H9 (cell line): ENCODE measurements at regions not wholly inside any gene's neighbourhood (a gene's known extent, or its start where the extent isn't known, plus 50 kb on each side); places are given as distances from the start of the nearest gene placed in this dataset.

Experiments used
- DNase-seq: peaks from one replicate; pipeline ENCODE4 v3.0.0-alpha.2; 2017
- H2AFZ ChIP-seq: one replicate; pipeline ENCODE4 v1.6.1; 2013; ENCODE audit warnings: mild to moderate bottlenecking, low read length, control low read depth, moderate library complexity
- H2AK5ac ChIP-seq: 2 replicates; pipeline ENCODE4 v1.6.1; 2013; ENCODE audit warnings: low read length, control low read depth, mixed read lengths; ENCODE audit not compliant: insufficient read length
- H2BK120ac ChIP-seq: one replicate; pipeline ENCODE4 v1.6.1; 2013; ENCODE audit warnings: low read depth, mild to moderate bottlenecking, low read length, control low read depth, inconsistent platforms; ENCODE audit not compliant: poor library complexity, severe bottlenecking
- H2BK12ac ChIP-seq: 2 replicates; pipeline ENCODE4 v1.6.1; 2013; ENCODE audit warnings: low read length, control low read depth, mixed read lengths, low read depth; ENCODE audit not compliant: insufficient read length
- H2BK15ac ChIP-seq: 2 replicates; pipeline ENCODE4 v1.6.1; 2013; ENCODE audit warnings: low read depth, low read length, control low read depth
- H2BK20ac ChIP-seq: one replicate; pipeline ENCODE4 v1.6.1; 2013; ENCODE audit warnings: low read depth, mild to moderate bottlenecking, low read length, control low read depth, inconsistent platforms; ENCODE audit not compliant: poor library complexity, severe bottlenecking
- H2BK5ac ChIP-seq: 2 replicates; pipeline ENCODE4 v1.6.1; 2013; ENCODE audit warnings: low read length, control low read depth, mixed read lengths; ENCODE audit not compliant: insufficient read length
- H3K14ac ChIP-seq: 2 replicates; pipeline ENCODE4 v1.6.1; 2013; ENCODE audit warnings: low read length, control low read depth; ENCODE audit not compliant: insufficient read depth
- H3K18ac ChIP-seq: 2 replicates; pipeline ENCODE4 v1.6.1; 2013; ENCODE audit warnings: low read depth, mild to moderate bottlenecking, mixed read lengths, low read length, control low read depth; ENCODE audit not compliant: insufficient read length
- H3K23ac ChIP-seq: 2 replicates; pipeline ENCODE4 v1.6.1; 2013; ENCODE audit warnings: low read length, control low read depth, mixed read lengths, low read depth; ENCODE audit not compliant: insufficient read length
- H3K23me2 ChIP-seq: 2 replicates; pipeline ENCODE4 v1.6.1; 2013; ENCODE audit warnings: low read depth, mild to moderate bottlenecking, mixed read lengths, low read length, control low read depth; ENCODE audit not compliant: insufficient read length, poor library complexity, severe bottlenecking
- H3K27ac ChIP-seq: 2 replicates; pipeline ENCODE4 v1.5.1; 2013; ENCODE audit warnings: low read length, control low read depth, mixed read lengths, low read depth; ENCODE audit not compliant: insufficient read length
- H3K27me3 ChIP-seq: 2 replicates; pipeline ENCODE4 v1.6.1; 2013; ENCODE audit warnings: low read length, control low read depth, inconsistent platforms; ENCODE audit not compliant: insufficient read depth
- H3K4ac ChIP-seq: 2 replicates; pipeline ENCODE4 v1.6.1; 2013; ENCODE audit warnings: low read depth, mild to moderate bottlenecking, control low read depth, inconsistent platforms, low read length, moderate library complexity
- H3K4me1 ChIP-seq: 2 replicates; pipeline ENCODE4 v1.6.1; 2013; ENCODE audit warnings: low read length, control low read depth, inconsistent platforms; ENCODE audit not compliant: insufficient read depth
- H3K4me2 ChIP-seq: 2 replicates; pipeline ENCODE4 v1.6.1; 2013; ENCODE audit warnings: low read length, control low read depth, mixed read lengths; ENCODE audit not compliant: insufficient read length, insufficient read depth
- H3K56ac ChIP-seq: 2 replicates; pipeline ENCODE4 v1.6.1; 2013; ENCODE audit warnings: low read depth, mild to moderate bottlenecking, mixed read lengths, low read length, control low read depth; ENCODE audit not compliant: insufficient read length
- H3K79me1 ChIP-seq: 2 replicates; pipeline ENCODE4 v1.6.1; 2013; ENCODE audit warnings: low read depth, mild to moderate bottlenecking, moderate library complexity, low read length, control low read depth, inconsistent platforms; ENCODE audit not compliant: insufficient read depth, poor library complexity, severe bottlenecking
- H3K79me2 ChIP-seq: 2 replicates; pipeline ENCODE4 v1.6.1; 2013; ENCODE audit warnings: low read length, control low read depth, inconsistent platforms; ENCODE audit not compliant: insufficient read depth
- H3K9ac ChIP-seq: 2 replicates; pipeline ENCODE4 v1.6.1; 2013; ENCODE audit warnings: low read length, control low read depth, mixed read lengths; ENCODE audit not compliant: insufficient read length; ENCODE audit errors: extremely low read depth
- H3K9me3 ChIP-seq: one replicate; pipeline ENCODE4 v1.6.1; 2013; ENCODE audit warnings: low read depth, low read length, inconsistent platforms; ENCODE audit not compliant: control insufficient read depth
- H3T11ph ChIP-seq: one replicate; pipeline ENCODE4 v1.6.1; 2013; ENCODE audit warnings: mild to moderate bottlenecking, low read length, control low read depth, inconsistent platforms
- H4K20me1 ChIP-seq: one replicate; pipeline ENCODE4 v1.6.1; 2013; ENCODE audit not compliant: control insufficient read depth, insufficient read length, insufficient read depth
- H4K5ac ChIP-seq: 2 replicates; pipeline ENCODE4 v1.6.1; 2013; ENCODE audit warnings: low read depth, mild to moderate bottlenecking, mixed read lengths, low read length, control low read depth; ENCODE audit not compliant: insufficient read length
- H4K8ac ChIP-seq: replicated peaks from 2 replicates; pipeline ENCODE4 v1.6.1; 2013; ENCODE audit warnings: low read length, control low read depth, mixed read lengths, low read depth; ENCODE audit not compliant: insufficient read length
- H4K91ac ChIP-seq: 2 replicates; pipeline ENCODE4 v1.6.1; 2013; ENCODE audit warnings: low read depth, mild to moderate bottlenecking, moderate library complexity, mixed read lengths, low read length, control low read depth; ENCODE audit not compliant: insufficient read length
- H3K27ac Mint-ChIP-seq, 3 experiments: 2 replicates in 2 of 3; 3 replicates in 1 of 3; pipeline ENCODE4 v1.8.0; 2020 to 2021; ENCODE audit warnings: mixed read lengths in 3 of 3, mild to moderate bottlenecking in 1 of 3, moderate library complexity in 1 of 3
- H3K27me3 Mint-ChIP-seq: 2 replicates; pipeline ENCODE4 v1.8.0; 2021; ENCODE audit warnings: low read depth, mild to moderate bottlenecking, moderate library complexity, mixed read lengths
- H3K36me3 Mint-ChIP-seq, 3 experiments: 2 replicates in 2 of 3; 3 replicates in 1 of 3; pipeline ENCODE4 v1.8.0; 2020 to 2021; ENCODE audit warnings: low read depth in 3 of 3, mixed read lengths in 3 of 3; ENCODE audit not compliant: insufficient read depth in 1 of 3
- H3K4me1 Mint-ChIP-seq, 2 experiments: 2 replicates each; pipeline ENCODE4 v1.8.0; 2020; ENCODE audit warnings: mixed read lengths in 2 of 2
- H3K4me3 Mint-ChIP-seq, 2 experiments: 2 replicates in 1 of 2; 3 replicates in 1 of 2; pipeline ENCODE4 v1.8.0; 2020 to 2021; ENCODE audit warnings: mild to moderate bottlenecking in 2 of 2, mixed read lengths in 2 of 2, moderate library complexity in 1 of 2
- H3K9me3 Mint-ChIP-seq, 2 experiments: 2 replicates in 1 of 2; 3 replicates in 1 of 2; pipeline ENCODE4 v1.8.0; 2020; ENCODE audit warnings: mild to moderate bottlenecking in 2 of 2, mixed read lengths in 2 of 2, moderate library complexity in 1 of 2
- CTCF ChIP-seq: fragments of 200-600 bp; sonication (generic); conservative IDR thresholded peaks from 3 replicates; pipeline ENCODE4 v1.8.0; 2021; ENCODE audit warnings: antibody characterized with exemption, mild to moderate bottlenecking
- WGBS: extraction: QIAGEN DNeasy Blood & Tissue Kit; methylation state at CpG from one replicate; pipeline ENCODE4 v1.1.7; 2013; ENCODE audit warnings: missing lambda C conversion rate, low lambda C conversion rate, mixed read lengths; ENCODE audit not compliant: insufficient read length; ENCODE audit errors: extremely low coverage; 5-methylcytosine and 5-hydroxymethylcytosine counted together

GRCh38 chr18:38010037-38010436 is 444.4 kb upstream of the CELF4 start:
- no peak overlapping the region for H2BK15ac ChIP-seq

More at GRCh38 chr18:38010037-38010436, 444.4 kb upstream of the CELF4 start:
- Histone ChIP-seq H3K56ac (no peak overlapping the region), H3K18ac (no peak overlapping the region), H3K23ac (no peak overlapping the region), H3K14ac (no peak overlapping the region), H2AK5ac (no peak overlapping the region), H2BK12ac (no peak overlapping the region), H3K23me2 (no peaks in the 10 kb centered on the region), H2BK120ac (no peak overlapping the region), H4K8ac (no peak overlapping the region), H3K4ac (no peak overlapping the region), H2AFZ (no peak overlapping the region), H3K79me2 (peaks cover 2% of the 10 kb centered on the region; the same call in 1 of the 2 replicates), H3K9me3 (no peaks in the 10 kb centered on the region), H2BK5ac (no peak overlapping the region), H4K5ac (no peak overlapping the region), H3K4me2 (no peak overlapping the region), H3T11ph (no peak overlapping the region), H3K27ac (no peak overlapping the region), H4K91ac (no peak overlapping the region), H3K79me1 (no peaks in the 10 kb centered on the region), H3K4me1 (no peaks in the 10 kb centered on the region), H3K9ac (no peak overlapping the region), H2BK20ac (no peak overlapping the region), H3K27me3 (no peaks in the 10 kb centered on the region; the same call in 1 of the 2 replicates), H4K20me1 (no peaks in the 10 kb centered on the region)
- Mint-ChIP-seq H3K36me3 (no peaks in the 10 kb centered on the region; a peak in 1 of 7 replicates), H3K27ac (no peak overlapping the region; a peak in 1 of 7 replicates), H3K4me1 (peaks cover 13 to 15% of the 10 kb centered on the region in 2 experiments), H3K27me3 (no peaks in the 10 kb centered on the region), H3K4me3 (no peak overlapping the region), H3K9me3 (no peaks in the 10 kb centered on the region)
- DNase-seq, result no peak
- no peak for TF ChIP-seq CTCF
- no CpG with 5 or more reads among the region's 2 CpGs for WGBS
